K562 (cell line): ENCODE measurements at regions not wholly inside any gene's neighbourhood (a gene's known extent, or its start where the extent isn't known, plus 50 kb on each side); places are given as distances from the start of the nearest gene placed in this dataset.

Experiments
- ATAC-seq: fragments of 200-7000 bp; cut with Tn5 transposase; 3 replicates; pipeline ENCODE4 v1.9.1; 2020; ENCODE audit warnings: moderate library complexity
- BruUV-seq: library from RNA; stranded (reverse); fragments of 400-500 nt; replicated peaks from 2 replicates; lab custom pipeline; 2021; lab: Mats Ljungman, UMichigan
- CTCF ChIA-PET: fragments of 300-600 bp; formaldehyde crosslinking; extraction: SDS; loops from one replicate; lab custom pipeline; 2021; ENCODE audit warnings: low intra/inter-chr PET ratio; lab: Yijun Ruan, JAX
- POLR2A ChIA-PET: fragments of 300-600, 350-650 bp; sonication (Branson Sonifier 250); formaldehyde crosslinking; extraction: SDS; loops from one replicate; lab custom pipeline; 2021; ENCODE audit warnings: antibody characterized with exemption, inconsistent platforms; lab: Yijun Ruan, JAX
- DNase-seq, 4 experiments: peaks; one replicate each; pipeline versions ENCODE4 v3.0.0 to v3.0.0-alpha.2; 2011 to 2018; ENCODE audit warnings: low spot score in 3 of 4, mixed read lengths in 3 of 4; ENCODE audit errors: extremely low read depth in 1 of 4
- FAIRE-seq: peaks from 2 replicates; lab custom pipeline; 2011; peaks lifted over from hg19 to GRCh38; lab: Jason Lieb, UNC
- H2AFZ ChIP-seq: 2 replicates; pipeline ENCODE4 v1.6.0; 2011; ENCODE audit warnings: low read depth, low read length, control low read depth, inconsistent platforms
- H3K27ac ChIP-seq: fragments of 200-600 bp; 3 replicates; pipeline ENCODE4 v1.8.0; 2011; ENCODE audit warnings: low read depth, mild to moderate bottlenecking, control low read depth, inconsistent platforms, low read length, moderate library complexity, mixed read lengths; ENCODE audit errors: extremely low read depth
- H3K27me3 ChIP-seq, 2 experiments: fragments of 300-600 bp in 1 of 2; 2 replicates in 1 of 2; 3 replicates in 1 of 2; pipeline versions ENCODE4 v1.6.0 to v1.8.0; 2011; ENCODE audit warnings: inconsistent platforms in 2 of 2, low read length in 2 of 2, mild to moderate bottlenecking in 1 of 2, mixed read lengths in 1 of 2, moderate library complexity in 1 of 2; ENCODE audit not compliant: control insufficient read depth in 2 of 2, insufficient read depth in 2 of 2
- H3K36me3 ChIP-seq: fragments of 300-600 bp; 3 replicates; pipeline ENCODE4 v1.8.0; 2011; ENCODE audit warnings: mild to moderate bottlenecking, low read length, inconsistent platforms; ENCODE audit not compliant: control insufficient read depth, insufficient read depth
- H3K4me1 ChIP-seq, 2 experiments: fragments of 200-600 bp in 1 of 2; replicated peaks in 1 of 2; 2 replicates in 1 of 2; 3 replicates in 1 of 2; pipeline versions ENCODE4 v1.5.1 to v1.8.0; 2011; ENCODE audit warnings: inconsistent platforms in 2 of 2, low read length in 2 of 2, mild to moderate bottlenecking in 1 of 2, mixed read lengths in 1 of 2, moderate library complexity in 1 of 2; ENCODE audit not compliant: control insufficient read depth in 2 of 2, insufficient read depth in 2 of 2
- H3K4me2 ChIP-seq: 2 replicates; pipeline ENCODE4 v1.6.1; 2011; ENCODE audit warnings: low read length, control low read depth, inconsistent platforms, mixed read lengths; ENCODE audit not compliant: insufficient read depth
- H3K4me3 ChIP-seq: fragments of 200-600 bp; sonication (generic), shearing (Covaris generic); 2 replicates; pipeline ENCODE4 v1.5.1; 2016; ENCODE audit warnings: control low read depth, inconsistent platforms
- H3K79me2 ChIP-seq: fragments of 200-600 bp; 3 replicates; pipeline ENCODE4 v1.8.0; 2011; ENCODE audit warnings: low read length, inconsistent platforms; ENCODE audit not compliant: control insufficient read depth, insufficient read depth
- H3K9ac ChIP-seq, 2 experiments: 2 replicates each; pipeline versions ENCODE4 v1.6.0 to v1.6.1; 2011; ENCODE audit warnings: low read depth in 2 of 2, low read length in 2 of 2, control low read depth in 1 of 2, inconsistent platforms in 1 of 2, mild to moderate bottlenecking in 1 of 2, mixed read lengths in 1 of 2; ENCODE audit not compliant: insufficient read depth in 1 of 2
- H3K9me1 ChIP-seq: one replicate; pipeline ENCODE4 v1.6.0; 2011; ENCODE audit warnings: inconsistent platforms, mild to moderate bottlenecking, low read length, moderate library complexity; ENCODE audit not compliant: control insufficient read depth, insufficient read depth
- H3K9me3 ChIP-seq: replicated peaks from 2 replicates; pipeline ENCODE4 v1.5.1; 2011; ENCODE audit warnings: low read depth, low read length, inconsistent platforms; ENCODE audit not compliant: control insufficient read depth, insufficient read depth
- H4K20me1 ChIP-seq: replicated peaks from 2 replicates; pipeline ENCODE4 v1.6.1; 2011; ENCODE audit warnings: low read length, inconsistent platforms, mixed read lengths; ENCODE audit not compliant: control insufficient read depth, insufficient read depth
- COPS2 ChIP-seq: fragments of 450-650 bp; conservative IDR thresholded peaks from 2 replicates; pipeline ENCODE4 v1.6.1; 2016; ENCODE audit warnings: mild to moderate bottlenecking, moderate library complexity
- HES1 ChIP-seq: fragments of 450-650 bp; IDR thresholded peaks from 2 replicates; pipeline ENCODE4 v1.6.1; 2016; ENCODE audit warnings: low read depth, mild to moderate bottlenecking, moderate library complexity
- LCOR ChIP-seq: sonication (generic); formaldehyde crosslinking; IDR thresholded peaks from 2 replicates; pipeline ENCODE4 v1.8.0; 2022; ENCODE audit warnings: mild to moderate bottlenecking, missing genetic modification reagents
- MCM2 ChIP-seq: fragments of 450-650 bp; IDR thresholded peaks from 2 replicates; pipeline ENCODE4 v1.6.1; 2017; ENCODE audit warnings: low read depth, mild to moderate bottlenecking
- NCOA6 ChIP-seq: fragments of 450-650 bp; IDR thresholded peaks from 2 replicates; pipeline ENCODE4 v1.6.1; 2017; ENCODE audit warnings: mild to moderate bottlenecking
- SIN3B ChIP-seq: fragments of 450-650 bp; IDR thresholded peaks from 2 replicates; pipeline ENCODE4 v1.6.1; 2017; ENCODE audit warnings: low read depth, mild to moderate bottlenecking, moderate library complexity
- STAG1 ChIP-seq: sonication (generic); formaldehyde crosslinking; IDR thresholded peaks from 2 replicates; pipeline ENCODE4 v1.5.0; 2020; ENCODE audit warnings: missing genetic modification reagents, borderline replicate concordance
- TBL1XR1 ChIP-seq, 2 experiments: IDR thresholded peaks; 2 replicates each; pipeline ENCODE4 v1.6.1; 2012; ENCODE audit warnings: improper control_type of control experiment in 2 of 2, low read length in 2 of 2, mild to moderate bottlenecking in 1 of 2
- XRCC3 ChIP-seq: fragments of 450-650 bp; IDR thresholded peaks from 2 replicates; pipeline ENCODE4 v1.6.1; 2017; ENCODE audit warnings: mild to moderate bottlenecking, moderate library complexity
- YY1 ChIP-seq, 3 experiments: IDR thresholded peaks; 2 replicates each; pipeline ENCODE4 v1.6.1; 2011; ENCODE audit warnings: low read length in 2 of 3, mild to moderate bottlenecking in 2 of 3, moderate library complexity in 2 of 3, borderline replicate concordance in 1 of 3, control low read depth in 1 of 3, low read depth in 1 of 3; ENCODE audit not compliant: insufficient read depth in 3 of 3, insufficient replicate concordance in 2 of 3, control insufficient read depth in 1 of 3, insufficient read length in 1 of 3; ENCODE audit errors: extremely low read depth in 1 of 3
- ZNF584 ChIP-seq: fragments of 200-800 bp; sonication (Bioruptor generic); IDR thresholded peaks from 2 replicates; pipeline ENCODE4 v1.6.1; 2016; ENCODE audit warnings: low read depth, mild to moderate bottlenecking, missing genetic modification characterization, missing compliant biosample characterization
- WGBS: fragments of 100-300 bp; shearing (Covaris generic); methylation state at CpG from one replicate; pipeline ENCODE4 v1.1.6; 2016; ENCODE audit warnings: low coverage, mixed read lengths; ENCODE audit not compliant: insufficient coverage; ENCODE audit errors: missing lambda C conversion rate; 5-methylcytosine and 5-hydroxymethylcytosine counted together
- in situ Hi-C: fragments of 300-500 bp; cut with MboI; formaldehyde crosslinking; loops from 4 replicates; pipeline ENCODE4 v1.15.0; 2018; ENCODE audit warnings: inconsistent platforms, mixed read lengths
- intact Hi-C: fragments of 100-400 bp; cut with micrococcal nuclease; formaldehyde crosslinking; loops from 2 replicates; pipeline ENCODE4 v1.14.2; 2022
- TF ChIP-seq, protein P1 (sequence below): sonication (generic); formaldehyde crosslinking; IDR thresholded peaks from 2 replicates; pipeline ENCODE4 v1.8.1; 2023; ENCODE audit warnings: mild to moderate bottlenecking, missing genetic modification reagents

DNA sequence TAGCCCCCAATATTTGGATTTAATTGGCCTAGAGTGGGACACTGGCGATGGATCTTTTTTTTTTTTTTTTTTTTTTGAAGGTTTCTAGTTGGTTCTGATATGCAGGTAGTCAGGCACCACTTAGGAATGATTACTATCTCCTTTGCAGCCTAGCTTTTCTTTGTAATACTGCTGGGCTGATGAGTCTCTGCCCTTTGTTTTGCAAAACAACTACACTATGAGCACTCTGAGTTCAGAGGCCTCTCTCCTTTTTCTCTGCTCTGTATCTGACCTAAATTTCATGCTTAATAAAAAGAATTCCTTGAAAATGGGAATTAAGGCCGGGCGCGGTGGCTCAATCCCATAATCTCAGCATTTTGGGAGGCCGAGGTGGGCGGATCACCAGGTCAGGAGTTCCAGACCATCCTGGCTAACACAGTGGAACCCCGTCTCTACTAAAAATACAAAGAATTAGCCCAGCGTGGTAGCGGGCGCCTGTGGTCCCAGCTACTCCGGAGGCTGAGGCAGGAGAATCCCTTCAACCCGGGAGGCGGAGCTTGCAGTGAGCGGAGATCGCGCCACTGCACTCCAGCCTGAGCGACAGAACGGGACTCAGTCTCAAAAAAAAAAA lies 1312.3 kb downstream of the FAM181B start:
- intact Hi-C loops, result no loop called here
- 0% methylated on average over 16 of the region's 18 CpGs for WGBS
- TF ChIP-seq ZNF584 (CRISPR knock-in tag), result no peak
- TF ChIP-seq HES1, result no peak
- no peak for TF ChIP-seq YY1 (IDR thresholded peaks at IDR 0.05; ENCODE audit: borderline replicate concordance in 1 of 3, control insufficient read depth in 1 of 3, extremely low read depth in 1 of 3, insufficient read depth in 3 of 3, insufficient read length in 1 of 3, insufficient replicate concordance in 2 of 3, low read depth in 1 of 3, low read length in 2 of 3)
- TF ChIP-seq COPS2, result no peak
- TF ChIP-seq XRCC3, result no peak
- TF ChIP-seq SIN3B, result no peak
- no peak for TF ChIP-seq NCOA6
- TF ChIP-seq LCOR, result no peak
- no peak for TF ChIP-seq STAG1 (CRISPR knock-in tag)
- TF ChIP-seq TBL1XR1 (IDR thresholded peaks at IDR 0.05; ENCODE audit: low read length in 2 of 2), result no peak
- TF ChIP-seq, protein P1, sequence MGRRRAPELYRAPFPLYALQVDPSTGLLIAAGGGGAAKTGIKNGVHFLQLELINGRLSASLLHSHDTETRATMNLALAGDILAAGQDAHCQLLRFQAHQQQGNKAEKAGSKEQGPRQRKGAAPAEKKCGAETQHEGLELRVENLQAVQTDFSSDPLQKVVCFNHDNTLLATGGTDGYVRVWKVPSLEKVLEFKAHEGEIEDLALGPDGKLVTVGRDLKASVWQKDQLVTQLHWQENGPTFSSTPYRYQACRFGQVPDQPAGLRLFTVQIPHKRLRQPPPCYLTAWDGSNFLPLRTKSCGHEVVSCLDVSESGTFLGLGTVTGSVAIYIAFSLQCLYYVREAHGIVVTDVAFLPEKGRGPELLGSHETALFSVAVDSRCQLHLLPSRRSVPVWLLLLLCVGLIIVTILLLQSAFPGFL (CRISPR knock-in tag), result no peak
- no peak for TF ChIP-seq MCM2

More for the DNA sequence above, 1312.3 kb downstream of the FAM181B start:
- POLR2A ChIA-PET, result no interaction called here
- Histone ChIP-seq H3K27me3 (no peaks in the 10 kb centered on the region), H3K36me3 (no peaks in the 10 kb centered on the region), H3K79me2 (no peaks in the 10 kb centered on the region), H3K9me1 (no peaks in the 10 kb centered on the region), H3K4me1 (no peaks in the 10 kb centered on the region), H3K9me3 (no peaks in the 10 kb centered on the region), H3K4me3 (no peak overlapping the region), H2AFZ (no peak overlapping the region), H3K9ac (no peak overlapping the region), H3K27ac (no peak overlapping the region), H3K4me2 (no peak overlapping the region), H4K20me1 (no peaks in the 10 kb centered on the region)
- FAIRE-seq, result no peak
- BruUV-seq, result no TSS peak
- in situ Hi-C loops, result no loop called here
- no peak for DNase-seq
- no peak for ATAC-seq
- CTCF ChIA-PET, result no interaction called here
